ENCODE measurements at regions not wholly inside any gene's neighbourhood (a gene's known extent, or its start where the extent isn't known, plus 50 kb on each side); places are given as distances from the start of the nearest gene placed in this dataset.

- Histone ChIP-seq H3K9me3 (peaks cover 0 to 5% (median 0%) of the 10 kb centered on the region in 3 donors), H3K27ac (no peak overlapping the region), H3K36me3 (no peaks in the 10 kb centered on the region), H3K27me3 (no peaks in the 10 kb centered on the region), H3K4me1 (no peaks in the 10 kb centered on the region), H3K4me3 (no peak overlapping the region)
- WGBS, 2 donors: 64 to 67% methylated on average over 2 of the region's 2 CpGs
- intact Hi-C loops (cut with DNase I): no loop called here
- TF ChIP-seq, protein P1, sequence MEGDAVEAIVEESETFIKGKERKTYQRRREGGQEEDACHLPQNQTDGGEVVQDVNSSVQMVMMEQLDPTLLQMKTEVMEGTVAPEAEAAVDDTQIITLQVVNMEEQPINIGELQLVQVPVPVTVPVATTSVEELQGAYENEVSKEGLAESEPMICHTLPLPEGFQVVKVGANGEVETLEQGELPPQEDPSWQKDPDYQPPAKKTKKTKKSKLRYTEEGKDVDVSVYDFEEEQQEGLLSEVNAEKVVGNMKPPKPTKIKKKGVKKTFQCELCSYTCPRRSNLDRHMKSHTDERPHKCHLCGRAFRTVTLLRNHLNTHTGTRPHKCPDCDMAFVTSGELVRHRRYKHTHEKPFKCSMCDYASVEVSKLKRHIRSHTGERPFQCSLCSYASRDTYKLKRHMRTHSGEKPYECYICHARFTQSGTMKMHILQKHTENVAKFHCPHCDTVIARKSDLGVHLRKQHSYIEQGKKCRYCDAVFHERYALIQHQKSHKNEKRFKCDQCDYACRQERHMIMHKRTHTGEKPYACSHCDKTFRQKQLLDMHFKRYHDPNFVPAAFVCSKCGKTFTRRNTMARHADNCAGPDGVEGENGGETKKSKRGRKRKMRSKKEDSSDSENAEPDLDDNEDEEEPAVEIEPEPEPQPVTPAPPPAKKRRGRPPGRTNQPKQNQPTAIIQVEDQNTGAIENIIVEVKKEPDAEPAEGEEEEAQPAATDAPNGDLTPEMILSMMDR (IDR thresholded peaks at IDR 0.05): no peak
- no peak for TF ChIP-seq POLR2A (IDR thresholded peaks at IDR 0.05)
- no peak for DNase-seq
Observed at GRCh38 chr4:63632858-63633257, 776.4 kb downstream of the TECRL start.

- H3K36me3 ChIP-seq: no peaks in the 10 kb centered on the region
- H3K27ac ChIP-seq: no peak overlapping the region
- TF ChIP-seq, protein P1 (IDR thresholded peaks at IDR 0.05): no peak
- TF ChIP-seq POLR2A (IDR thresholded peaks at IDR 0.05): no peak
- H3K4me3 ChIP-seq: no peak overlapping the region
- DNase-seq: no peak
- WGBS, 2 donors: 0 to 14% methylated on average over 2 of the region's 2 CpGs
- H3K4me1 ChIP-seq: no peaks in the 10 kb centered on the region
- H3K27me3 ChIP-seq: no peaks in the 10 kb centered on the region
- intact Hi-C loops (cut with DNase I): no loop called here
- H3K9me3 ChIP-seq: no peaks in the 10 kb centered on the region
Observed at GRCh38 chr4:63620271-63620670, 789.0 kb downstream of the TECRL start.

DNA sequence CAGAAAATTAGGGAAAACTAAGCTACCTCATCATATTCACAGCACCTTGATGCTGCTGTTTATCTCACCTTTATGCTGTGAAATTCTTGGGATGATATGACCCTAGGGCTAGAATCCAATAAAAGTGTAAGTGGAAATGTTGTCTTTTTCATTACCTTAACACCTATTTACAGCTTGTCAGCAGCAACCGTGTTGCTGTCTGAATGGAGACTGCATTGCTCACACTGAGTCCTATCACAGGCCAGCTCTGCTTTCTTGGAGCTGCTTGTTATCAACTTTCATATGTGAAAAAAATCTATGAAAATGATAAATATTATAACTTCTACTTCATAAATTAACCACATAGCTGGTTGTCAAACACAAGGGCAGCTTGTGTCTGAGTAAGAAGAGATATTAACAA, 789.5 kb downstream of the TECRL start:
- Histone ChIP-seq H3K27me3 (no peaks in the 10 kb centered on the region), H3K4me3 (no peak overlapping the region), H3K4me1 (no peaks in the 10 kb centered on the region), H3K27ac (no peak overlapping the region), H3K9me3 (no peaks in the 10 kb centered on the region), H3K36me3 (no peaks in the 10 kb centered on the region)
- intact Hi-C loops (cut with DNase I): no loop called here
- DNase-seq: no peak
- TF ChIP-seq POLR2A (IDR thresholded peaks at IDR 0.05): no peak
- TF ChIP-seq, protein P1 (IDR thresholded peaks at IDR 0.05): no peak
- WGBS, 2 donors: 37 to 38% methylated on average over 1 of the region's 1 CpG

DNA sequence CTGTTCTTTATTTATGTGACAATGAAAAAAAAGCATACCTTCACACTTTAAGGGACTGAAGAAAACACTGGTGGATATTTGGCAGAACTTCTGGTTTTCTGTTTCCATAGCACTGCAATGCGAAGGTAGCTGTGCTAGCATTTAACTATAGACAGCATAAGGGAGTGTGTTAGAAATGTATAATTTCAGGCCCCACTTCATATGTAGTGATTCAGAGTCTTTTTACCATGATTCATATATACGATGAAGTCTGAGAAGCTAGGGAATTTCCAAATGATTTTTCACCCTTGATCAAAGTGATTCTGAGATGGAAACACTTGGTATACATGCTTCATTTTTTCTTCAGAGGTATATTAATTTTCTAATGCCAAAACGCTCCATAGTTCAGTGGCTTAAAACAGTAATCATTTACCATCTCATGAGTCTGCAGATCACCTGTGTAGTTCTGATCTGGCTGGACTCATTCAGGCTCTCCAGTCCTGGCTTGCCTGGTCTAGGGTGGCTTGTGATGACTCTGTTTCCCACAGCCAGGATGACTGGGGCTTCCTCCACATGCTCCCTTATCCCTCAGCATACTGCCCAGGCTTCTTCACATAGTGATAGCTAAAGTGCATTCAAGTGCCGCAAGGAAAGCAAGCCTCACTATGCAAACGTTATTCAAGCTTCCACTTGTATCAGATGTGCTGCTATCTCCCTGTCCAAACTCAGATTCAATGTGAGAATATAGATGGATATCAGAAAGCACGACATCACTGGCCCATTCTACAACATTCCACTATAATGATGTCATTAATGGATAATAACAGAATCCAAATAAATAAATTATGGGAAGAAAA, 790.1 kb downstream of the TECRL start:
- 39 to 45% methylated on average over 5 to 6 of the region's 6 CpGs for WGBS, 2 donors
- TF ChIP-seq, protein P1 (IDR thresholded peaks at IDR 0.05): no peak
- no peak for TF ChIP-seq POLR2A (IDR thresholded peaks at IDR 0.05)

DNA sequence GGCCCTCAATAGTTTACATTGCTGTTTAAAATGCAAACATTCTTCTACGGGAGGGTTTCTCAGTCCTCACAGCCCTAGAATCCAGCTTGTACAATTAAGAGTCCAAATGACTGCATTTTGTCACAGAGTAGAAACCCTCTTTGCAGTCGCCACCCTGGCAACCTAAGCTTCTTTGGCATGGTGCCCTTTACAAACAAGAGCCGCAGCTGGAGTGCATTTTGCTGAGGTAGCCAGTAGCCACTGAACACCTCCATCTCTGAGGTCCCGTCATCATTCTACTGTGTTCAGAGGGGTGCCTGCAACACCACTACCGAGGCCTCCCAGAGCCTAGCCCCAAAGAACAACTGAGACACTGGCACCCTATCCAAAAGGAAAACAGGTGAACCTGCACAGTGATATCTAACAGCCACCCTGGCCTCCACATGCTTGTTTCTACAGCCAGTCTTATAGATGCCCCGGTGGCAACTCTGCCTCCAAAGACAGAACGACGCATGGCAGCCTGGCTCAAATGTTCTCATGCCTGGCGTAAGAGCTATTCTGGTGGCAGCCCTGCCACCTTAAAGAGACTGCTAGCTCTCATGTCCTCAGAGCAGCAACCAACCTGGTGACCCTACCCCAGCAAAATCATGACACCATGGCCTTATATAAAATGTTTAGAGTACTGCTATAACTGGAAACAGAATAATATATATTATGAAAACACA, 801.9 kb downstream of the TECRL start:
- Histone ChIP-seq H3K36me3 (no peaks in the 10 kb centered on the region), H3K27ac (no peak overlapping the region), H3K4me3 (no peak overlapping the region), H3K4me1 (no peaks in the 10 kb centered on the region), H3K27me3 (no peaks in the 10 kb centered on the region), H3K9me3 (no peaks in the 10 kb centered on the region)
- 55 to 65% methylated on average over 6 to 9 of the region's 9 CpGs for WGBS, 2 donors
- no peak for TF ChIP-seq POLR2A (IDR thresholded peaks at IDR 0.05)
- TF ChIP-seq, protein P1 (IDR thresholded peaks at IDR 0.05): no peak
- intact Hi-C loops (cut with DNase I): no loop called here
- DNase-seq: no peak

More for the DNA sequence above, 790.1 kb downstream of the TECRL start:
- Histone ChIP-seq H3K9me3 (no peaks in the 10 kb centered on the region), H3K36me3 (no peaks in the 10 kb centered on the region), H3K4me1 (no peaks in the 10 kb centered on the region), H3K27ac (no peak overlapping the region), H3K27me3 (no peaks in the 10 kb centered on the region), H3K4me3 (no peak overlapping the region)
- DNase-seq: no peak
- intact Hi-C loops (cut with DNase I): no loop called here

Measured in esophagus squamous epithelium (tissue), 5 donors.